Fibroblast of mammary gland (primary cell): ENCODE measurements at regions not wholly inside any gene's neighbourhood (a gene's known extent, or its start where the extent isn't known, plus 50 kb on each side); places are given as distances from the start of the nearest gene placed in this dataset.

Experiments used
- DNase-seq: peaks from one replicate; pipeline ENCODE4 v3.0.0-alpha.2; 2010; ENCODE audit warnings: low read depth
- H3K4me3 ChIP-seq: 2 replicates; pipeline ENCODE4 v1.5.1; 2011; ENCODE audit warnings: low read depth, mild to moderate bottlenecking, low read length, moderate library complexity; ENCODE audit not compliant: control insufficient read depth
- TF ChIP-seq, protein P1 (sequence below): conservative IDR thresholded peaks from 2 replicates; pipeline ENCODE4 v1.5.1; 2011; ENCODE audit warnings: low read depth, low read length, inconsistent platforms; ENCODE audit not compliant: control insufficient read depth, insufficient read depth

DNA sequence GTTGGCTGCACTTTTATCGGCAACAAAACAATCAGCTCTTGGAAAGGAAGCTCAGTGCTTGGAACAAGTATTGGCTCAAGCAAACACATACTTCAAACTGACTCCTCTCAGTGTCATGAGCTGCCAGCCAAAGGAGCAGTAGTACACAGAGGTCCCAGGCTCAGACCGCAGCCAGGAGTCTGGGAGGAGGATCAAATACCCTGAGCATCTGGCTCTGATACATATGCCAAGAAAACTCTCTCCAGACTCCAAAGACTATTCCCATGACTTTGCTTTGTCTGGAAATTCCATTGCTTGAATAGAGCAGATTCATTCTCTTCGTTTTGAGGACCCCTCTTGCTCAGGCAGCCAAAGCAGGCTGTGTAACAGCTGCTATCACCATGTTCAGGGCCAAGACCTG, 501.6 kb upstream of the PSMD7 start:
- no peak overlapping the region for H3K4me3 ChIP-seq
- DNase-seq, result no peak
- TF ChIP-seq, protein P1, sequence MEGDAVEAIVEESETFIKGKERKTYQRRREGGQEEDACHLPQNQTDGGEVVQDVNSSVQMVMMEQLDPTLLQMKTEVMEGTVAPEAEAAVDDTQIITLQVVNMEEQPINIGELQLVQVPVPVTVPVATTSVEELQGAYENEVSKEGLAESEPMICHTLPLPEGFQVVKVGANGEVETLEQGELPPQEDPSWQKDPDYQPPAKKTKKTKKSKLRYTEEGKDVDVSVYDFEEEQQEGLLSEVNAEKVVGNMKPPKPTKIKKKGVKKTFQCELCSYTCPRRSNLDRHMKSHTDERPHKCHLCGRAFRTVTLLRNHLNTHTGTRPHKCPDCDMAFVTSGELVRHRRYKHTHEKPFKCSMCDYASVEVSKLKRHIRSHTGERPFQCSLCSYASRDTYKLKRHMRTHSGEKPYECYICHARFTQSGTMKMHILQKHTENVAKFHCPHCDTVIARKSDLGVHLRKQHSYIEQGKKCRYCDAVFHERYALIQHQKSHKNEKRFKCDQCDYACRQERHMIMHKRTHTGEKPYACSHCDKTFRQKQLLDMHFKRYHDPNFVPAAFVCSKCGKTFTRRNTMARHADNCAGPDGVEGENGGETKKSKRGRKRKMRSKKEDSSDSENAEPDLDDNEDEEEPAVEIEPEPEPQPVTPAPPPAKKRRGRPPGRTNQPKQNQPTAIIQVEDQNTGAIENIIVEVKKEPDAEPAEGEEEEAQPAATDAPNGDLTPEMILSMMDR, result no peak

DNA sequence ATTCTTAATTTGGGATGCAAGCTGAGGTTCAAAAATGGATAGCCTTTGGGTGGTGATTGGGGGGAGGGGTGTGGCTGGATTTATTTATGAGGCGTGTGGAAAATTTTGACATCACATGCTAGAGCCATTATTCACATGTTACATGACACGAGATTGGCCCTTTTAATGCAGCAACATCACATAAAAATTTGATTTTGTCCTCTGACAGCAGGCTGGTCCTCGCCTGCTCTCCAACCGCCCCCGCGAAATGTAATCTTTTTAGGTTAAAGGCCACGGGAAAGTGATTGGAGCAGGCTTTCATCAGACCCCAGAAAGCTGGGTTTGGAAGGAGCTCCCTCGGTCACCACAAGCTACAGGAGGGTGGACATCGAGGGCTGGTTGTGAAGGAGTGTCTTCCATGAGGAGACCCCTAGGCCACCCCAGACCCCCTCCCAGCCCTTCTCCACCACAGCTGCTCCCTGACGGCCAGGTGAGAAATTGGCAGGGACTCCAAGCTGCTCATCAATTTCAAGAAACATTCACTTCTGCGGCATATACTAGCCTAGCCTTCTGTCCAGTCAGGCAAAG, 502.7 kb upstream of the PSMD7 start:
- H3K4me3 ChIP-seq, result no peak overlapping the region
- no peak for DNase-seq
- TF ChIP-seq, protein P1, result no peak

DNA sequence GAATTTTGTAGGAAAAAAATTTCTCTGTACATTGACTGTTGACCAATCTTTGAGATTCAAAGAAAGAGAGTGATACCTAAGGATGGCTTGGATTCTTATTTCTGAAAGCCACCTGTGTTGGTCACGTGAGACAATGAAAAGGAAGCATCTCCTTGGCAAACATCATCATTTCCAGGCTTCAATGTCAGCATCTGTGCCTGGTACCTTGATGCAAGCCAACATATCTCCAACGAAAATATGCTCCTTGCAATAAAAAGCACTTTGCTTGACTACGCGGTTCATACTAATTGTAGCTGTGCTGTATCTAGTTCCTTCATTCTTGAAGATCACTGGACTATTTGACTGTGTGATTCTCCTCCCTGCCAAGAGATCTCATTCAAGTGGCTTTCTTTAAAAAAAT, 503.4 kb upstream of the PSMD7 start:
- DNase-seq, result no peak
- TF ChIP-seq, protein P1, result no peak
- no peak overlapping the region for H3K4me3 ChIP-seq

DNA sequence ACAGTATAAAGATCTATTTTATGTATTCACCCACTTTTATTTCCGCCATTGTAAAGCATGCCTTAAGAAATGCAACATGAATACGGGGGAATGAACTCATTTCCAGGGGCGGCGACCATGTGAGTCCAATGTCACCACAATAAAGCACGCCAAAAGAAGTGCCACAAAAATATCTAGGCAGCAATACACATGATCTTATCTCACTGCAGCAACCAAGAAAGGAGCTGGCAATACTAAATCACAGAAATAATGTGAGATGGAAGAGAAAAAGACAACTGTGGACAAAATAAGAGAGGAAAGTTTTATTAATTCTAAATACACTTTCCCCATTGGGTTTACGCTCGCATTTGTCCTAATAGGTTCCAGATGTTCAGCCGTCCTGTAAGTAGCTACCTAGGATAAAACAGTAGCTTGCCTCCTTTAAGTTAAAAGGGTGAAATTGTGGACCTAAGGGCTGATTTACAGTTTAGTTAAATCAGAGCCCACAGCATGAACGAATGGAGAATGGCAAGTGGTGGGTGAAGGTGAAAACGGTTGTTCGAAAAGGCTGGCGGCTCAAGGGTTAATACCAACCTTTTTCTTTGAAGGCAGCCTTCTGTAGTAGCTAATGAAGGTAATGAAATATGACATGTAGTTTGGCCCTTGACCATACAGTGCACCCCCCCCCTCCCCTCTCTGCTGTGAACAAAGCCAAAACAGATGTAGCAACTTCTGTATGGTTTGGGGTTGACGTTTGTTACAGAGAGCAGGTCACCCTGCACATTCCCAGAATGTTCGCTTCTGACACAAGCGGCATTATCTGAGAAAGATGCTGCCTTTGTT, 504.2 kb upstream of the PSMD7 start:
- no peak for DNase-seq
- no peak overlapping the region for H3K4me3 ChIP-seq
- TF ChIP-seq, protein P1, result no peak

DNA sequence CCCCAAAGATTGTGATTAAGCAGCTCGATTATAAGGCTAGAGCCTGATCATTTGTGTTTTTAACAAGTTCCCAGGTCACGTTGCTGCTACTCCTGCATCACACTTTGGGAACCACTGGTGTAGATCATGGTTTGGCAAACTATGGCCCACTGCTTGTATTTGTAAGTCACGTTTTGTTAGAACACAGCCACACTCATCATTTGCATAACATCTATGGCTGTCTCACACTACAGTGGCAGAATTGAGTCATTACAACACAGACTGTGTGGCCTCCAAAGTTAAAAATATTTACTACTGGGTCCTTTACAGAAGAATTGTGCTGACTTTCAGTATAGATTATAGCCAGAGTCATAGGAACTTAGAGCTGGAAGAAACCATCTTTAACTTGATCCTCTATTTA, 515.3 kb upstream of the PSMD7 start:
- no peak for DNase-seq
- TF ChIP-seq, protein P1, result no peak

DNA sequence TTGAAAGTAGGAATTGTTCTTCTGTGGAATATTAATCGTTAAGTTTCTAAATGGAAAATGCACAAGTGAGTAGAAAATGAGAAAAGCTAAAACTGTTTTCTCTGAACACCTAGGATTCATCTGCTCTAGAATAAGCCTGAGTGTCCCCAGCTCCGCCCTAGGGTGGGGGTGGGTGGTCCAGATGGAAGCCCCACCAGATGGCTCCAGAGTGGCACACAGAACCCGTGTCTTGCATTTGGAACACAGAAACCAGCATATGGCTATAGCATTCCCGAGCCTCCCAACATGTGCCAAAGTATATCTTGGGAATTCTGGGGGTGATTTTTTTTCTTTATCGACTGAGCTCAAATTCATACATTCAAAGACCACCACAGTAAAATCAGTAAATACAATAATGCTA, 517.7 kb upstream of the PSMD7 start:
- TF ChIP-seq, protein P1, result no peak
- DNase-seq, result no peak
- no peak overlapping the region for H3K4me3 ChIP-seq

More for the DNA sequence above, 515.3 kb upstream of the PSMD7 start:
- no peak overlapping the region for H3K4me3 ChIP-seq
